Activated CD4-positive, alpha-beta T cell treated with anti-CD3 and anti-CD28 coated beads, Interleukin-2, amount 50 U/mL, for 16 hours (primary cell): ENCODE measurements at regions not wholly inside any gene's neighbourhood (a gene's known extent, or its start where the extent isn't known, plus 50 kb on each side); places are given as distances from the start of the nearest gene placed in this dataset.
"Not testable (repeated sequence)": the region's sequence is repeated elsewhere in the genome, so short reads cannot be mapped to it uniquely, and the experiment has no call there.

Experiments
- DNase-seq: peaks from one replicate; pipeline ENCODE4 v3.0.0-alpha.2; 2020

DNA sequence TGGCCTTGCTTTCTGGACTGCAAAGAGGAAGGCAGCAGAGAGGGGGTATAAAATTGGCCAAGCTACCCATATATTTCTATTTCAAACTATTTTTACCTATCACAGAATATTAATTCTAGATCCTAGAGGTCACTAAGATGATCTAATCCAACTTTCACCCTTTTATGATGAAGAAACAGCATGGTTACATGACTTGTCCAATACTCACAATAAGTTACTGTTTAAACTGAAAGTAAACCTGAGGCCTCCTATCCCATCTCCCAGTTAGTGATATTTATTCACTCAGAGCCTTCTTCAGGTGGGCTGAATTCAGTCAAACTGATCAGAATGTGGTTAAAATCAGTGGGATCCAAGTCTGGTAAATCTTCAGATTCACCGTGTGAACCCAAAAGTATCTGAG is 1345.1 kb downstream of the XPNPEP1 start:
- DNase-seq: no peak

DNA sequence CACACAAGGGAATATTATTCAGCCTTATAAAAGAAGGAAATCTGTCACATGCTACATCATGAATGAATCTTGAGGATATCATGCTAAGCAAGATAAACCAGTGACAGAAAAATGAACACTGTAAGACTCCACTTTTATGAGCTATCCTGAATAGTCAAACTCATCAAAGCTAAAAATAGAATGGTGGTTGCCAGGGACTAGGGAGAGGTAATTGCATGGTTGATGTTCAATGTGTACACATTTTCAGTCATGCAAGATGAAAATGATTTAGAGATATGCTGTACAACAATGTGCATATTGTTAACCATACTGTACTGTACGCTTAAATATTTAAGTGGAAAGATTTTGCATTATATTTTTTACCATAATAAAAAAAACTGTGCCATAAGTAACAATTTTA is 1349.1 kb downstream of the XPNPEP1 start:
- DNase-seq: no peak

DNA sequence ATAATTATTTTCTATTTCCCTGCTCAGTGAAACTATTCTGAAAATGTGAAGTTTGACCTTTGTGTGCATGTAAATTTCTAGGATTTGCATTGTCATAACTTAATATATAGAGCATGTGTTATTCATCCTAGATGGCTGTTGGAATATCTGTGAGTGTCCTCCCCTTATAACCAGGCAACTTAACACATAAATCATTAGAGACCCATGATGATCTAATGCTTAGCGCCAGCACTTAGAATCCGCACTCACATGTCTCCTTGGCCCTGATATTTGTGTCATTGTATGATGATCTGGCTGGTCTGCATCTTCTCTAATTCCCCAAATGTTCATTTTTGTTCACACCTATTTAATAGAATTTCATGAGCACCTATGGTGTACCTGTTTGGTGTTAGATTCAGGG is 1354.5 kb downstream of the XPNPEP1 start:
- no peak for DNase-seq

DNA sequence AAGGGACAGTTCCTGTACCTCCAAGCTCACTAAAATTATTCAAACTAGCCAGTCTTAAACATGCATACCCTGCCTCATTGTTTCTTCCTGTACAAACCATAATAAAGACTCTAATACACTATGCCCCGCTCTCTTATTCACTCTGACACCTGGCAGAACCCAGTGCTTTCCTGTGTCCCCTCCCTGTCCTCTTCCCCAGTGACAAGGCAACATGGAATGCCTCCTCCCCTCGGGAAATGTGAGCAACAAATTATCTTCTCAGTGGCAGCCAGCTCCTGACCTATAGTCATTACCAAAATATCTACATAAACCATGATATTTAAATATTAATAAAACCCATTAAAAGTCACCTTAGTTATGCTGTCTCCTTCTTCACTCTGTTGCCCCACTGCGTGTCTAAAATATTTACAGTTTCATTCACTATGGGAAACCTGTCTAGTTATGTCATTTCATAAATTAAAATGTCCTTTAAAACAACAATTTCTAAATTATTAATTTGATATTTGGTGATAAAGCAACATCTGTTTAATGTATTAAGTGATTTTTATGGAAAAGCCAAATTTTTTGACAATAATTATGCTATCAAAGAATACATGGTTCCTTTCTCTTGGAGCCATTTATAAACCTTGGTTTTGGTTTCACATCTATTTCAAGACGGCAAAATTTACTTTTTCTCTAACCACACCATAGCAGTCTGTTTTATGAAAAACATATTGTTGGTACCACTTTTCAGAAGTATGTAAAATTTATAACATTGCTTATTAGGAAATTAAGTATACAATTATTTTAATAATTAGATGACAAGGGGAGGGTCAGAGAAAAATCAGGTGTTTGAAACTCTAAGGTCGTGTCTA is 1355.2 kb downstream of the XPNPEP1 start:
- DNase-seq: no peak

DNA sequence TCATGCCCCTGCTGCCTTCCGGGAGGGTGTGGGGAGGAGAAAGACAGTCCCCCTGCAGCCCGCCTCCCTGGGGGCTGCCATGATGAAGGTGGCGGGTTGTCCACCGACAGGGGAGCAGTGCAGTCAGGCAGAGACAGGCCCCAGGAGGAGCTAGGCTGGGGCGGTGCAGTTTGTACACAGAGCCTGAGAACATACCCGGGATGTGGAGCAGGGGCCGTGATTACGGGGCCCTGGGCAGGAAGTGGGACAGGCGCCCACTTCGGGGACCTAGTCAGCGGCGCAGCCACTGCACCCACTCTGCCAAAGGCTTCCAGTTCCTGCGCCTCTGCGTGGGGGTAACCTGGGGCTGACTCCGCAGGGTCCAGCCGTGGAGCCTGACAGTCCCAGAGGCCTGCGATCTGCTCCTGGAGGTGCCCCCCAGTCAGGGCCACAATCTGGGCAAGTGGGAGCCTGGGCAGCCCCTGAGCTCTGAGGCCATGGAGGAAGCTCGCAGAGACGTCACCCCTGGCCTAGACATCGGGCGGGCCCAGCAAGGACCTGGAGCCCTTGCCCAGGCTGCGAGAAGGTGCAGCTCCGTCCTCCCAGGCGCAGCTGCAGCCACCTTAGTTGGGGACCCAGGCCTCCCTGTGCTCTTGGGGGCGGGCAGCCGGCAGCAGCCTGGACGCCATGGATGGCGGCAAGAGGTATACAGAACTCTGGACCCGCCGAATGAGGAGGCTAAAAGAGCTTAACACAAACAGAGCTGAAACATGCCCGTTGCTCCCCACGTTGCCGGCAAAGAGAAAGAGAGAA is 1356.8 kb downstream of the XPNPEP1 start:
- no peak for DNase-seq

- no peak for DNase-seq
Measured at GRCh38 chr10:108562105-108562504, 1361.2 kb downstream of the XPNPEP1 start.

GRCh38 chr10:108561649-108562048 is 1361.7 kb downstream of the XPNPEP1 start:
- no peak for DNase-seq

GRCh38 chr10:108560488-108560887 is 1362.8 kb downstream of the XPNPEP1 start:
- DNase-seq: no peak

DNA sequence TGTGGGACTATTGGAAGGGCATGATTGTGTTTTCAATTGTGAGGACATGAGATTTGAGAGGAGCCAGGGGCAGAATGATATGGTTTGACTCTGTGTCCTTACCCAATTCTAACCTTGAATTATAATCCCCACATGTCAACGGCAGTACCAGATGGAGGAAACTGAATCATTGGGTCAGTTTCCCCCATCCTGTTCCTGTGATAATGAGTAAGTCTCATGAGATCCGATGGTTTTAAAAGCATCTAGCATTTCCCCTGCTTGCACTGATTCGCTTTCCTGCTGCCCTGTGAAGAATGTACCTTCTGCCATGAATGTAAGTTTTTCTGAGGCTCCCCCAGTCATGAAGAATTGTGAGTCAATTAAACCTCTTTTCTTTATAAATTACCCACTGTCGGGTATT is 1367.1 kb downstream of the XPNPEP1 start:
- DNase-seq: no peak

DNA sequence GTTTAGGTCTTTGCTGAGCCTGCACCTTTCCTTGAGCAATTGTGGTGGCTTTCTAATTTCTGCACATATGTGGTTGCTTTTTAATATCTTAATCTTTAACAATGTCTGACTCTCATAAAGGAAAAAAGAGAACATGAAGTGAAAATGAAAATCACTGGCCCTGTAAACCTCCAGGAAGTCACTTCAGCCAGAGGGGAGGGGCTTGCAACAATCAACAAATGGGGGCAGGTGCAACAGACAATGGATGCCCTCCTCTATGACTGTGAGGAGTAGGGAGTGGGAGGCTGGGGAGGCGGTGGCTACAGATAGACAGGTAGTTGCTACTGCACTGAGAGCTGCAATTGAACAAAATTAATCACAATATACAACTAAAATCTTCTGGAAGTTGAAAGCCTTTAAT is 1377.4 kb downstream of the XPNPEP1 start:
- no peak for DNase-seq

DNA sequence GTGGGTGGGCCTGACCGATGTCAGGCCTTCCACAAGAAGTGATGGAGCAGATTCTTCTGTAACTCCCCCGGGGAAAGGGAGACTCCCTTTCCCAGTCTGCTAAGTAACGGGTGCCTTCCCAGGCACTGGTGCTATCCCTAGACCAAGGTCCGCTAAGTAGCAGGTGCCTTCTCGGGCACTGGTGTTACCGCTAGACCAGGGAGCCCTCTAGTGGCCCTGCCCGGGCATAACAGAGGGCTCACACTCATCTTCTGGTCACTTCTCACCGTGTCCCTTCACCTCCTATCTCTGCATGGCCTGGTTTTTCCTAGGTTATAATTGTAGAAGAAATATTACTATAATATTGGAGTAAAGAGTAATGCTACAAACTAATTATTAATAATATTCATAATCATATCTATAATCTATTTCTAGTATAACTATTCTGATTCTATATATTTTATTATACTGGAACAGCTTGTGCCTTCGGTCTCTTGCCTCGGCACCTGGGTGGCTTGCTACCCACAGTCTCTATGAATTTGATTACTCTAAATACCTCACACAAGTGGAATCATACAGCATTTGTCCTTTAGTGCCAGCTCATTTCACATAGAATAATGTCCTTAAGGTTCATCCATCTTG is 1378.7 kb downstream of the XPNPEP1 start:
- peak; percentile 53 for DNase-seq

DNA sequence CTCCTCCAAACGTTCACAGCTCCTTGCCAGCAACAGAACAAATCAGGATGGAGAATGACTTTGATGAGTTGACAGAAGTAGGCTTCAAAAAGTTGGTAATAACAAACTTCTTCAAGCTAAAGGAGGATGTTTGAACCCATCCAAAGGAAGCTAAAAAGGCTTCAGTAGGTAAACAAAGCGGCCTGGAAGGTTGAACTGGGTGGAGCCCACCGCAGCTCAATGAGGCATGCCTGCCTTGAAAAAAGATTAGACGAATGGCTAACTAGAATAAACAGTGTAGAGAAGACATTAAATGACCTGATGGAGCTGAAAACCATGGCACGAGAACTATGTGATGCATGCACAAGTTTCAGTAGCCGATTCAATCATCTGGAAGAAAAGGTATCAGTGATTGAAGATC is 1369.0 kb upstream of the SORCS1 start:
- DNase-seq: not testable (repeated sequence)

DNA sequence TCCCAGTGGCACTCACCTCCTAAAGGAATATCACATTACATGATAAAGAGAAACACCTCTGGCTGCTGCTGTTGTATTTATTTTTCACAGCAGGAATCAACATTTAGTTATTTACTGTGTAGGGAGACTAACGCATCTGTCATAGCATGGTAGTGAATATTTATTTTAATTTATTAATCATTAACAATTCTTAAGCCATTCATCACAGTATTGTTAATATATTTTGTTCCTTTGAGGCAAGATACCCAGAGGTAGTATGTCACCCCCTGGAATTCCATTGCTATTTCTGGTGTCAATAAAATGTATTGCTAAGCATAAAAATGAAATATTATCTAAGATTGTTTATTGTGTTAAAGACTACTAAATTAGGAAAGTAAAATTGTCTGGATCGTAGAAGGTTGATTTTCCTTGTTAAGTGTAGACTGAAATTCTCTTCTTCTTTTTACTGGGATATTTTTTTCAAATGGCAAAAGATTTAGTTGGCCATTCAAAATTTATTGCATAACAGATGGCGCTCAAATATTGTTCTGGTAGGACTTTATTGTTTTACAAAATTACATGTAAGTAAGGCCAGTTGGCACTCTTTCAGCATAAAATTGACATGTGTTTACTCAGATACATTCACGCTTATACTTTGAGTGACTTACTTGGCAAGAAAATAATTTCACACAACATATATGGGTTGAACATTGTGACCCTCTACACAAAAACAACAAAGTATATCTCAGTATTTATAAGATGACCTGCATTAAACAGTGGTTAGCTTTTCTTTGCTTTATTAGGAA is 1358.7 kb upstream of the SORCS1 start:
- no peak for DNase-seq

GRCh38 chr10:108521827-108522492 is 1357.5 kb upstream of the SORCS1 start:
- DNase-seq: no peak

DNA sequence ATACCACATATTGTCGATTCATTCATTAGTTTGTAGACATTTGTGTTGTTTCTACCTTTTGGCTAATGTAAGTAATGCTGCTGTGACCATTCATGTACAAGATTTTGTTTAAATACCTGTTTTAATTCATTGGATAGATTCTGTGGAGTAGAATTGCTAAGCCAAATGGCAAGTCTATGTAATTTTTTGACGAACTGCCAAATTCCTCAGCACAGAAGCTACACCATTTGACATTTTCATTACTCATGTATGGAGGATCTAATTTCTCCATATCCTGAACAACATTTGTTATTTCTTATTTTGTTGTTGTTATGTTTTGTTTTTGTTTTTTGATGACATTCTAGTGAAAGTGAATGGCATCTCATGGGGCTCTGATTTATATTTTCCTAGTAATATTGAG is 1351.3 kb upstream of the SORCS1 start:
- DNase-seq: no peak

DNA sequence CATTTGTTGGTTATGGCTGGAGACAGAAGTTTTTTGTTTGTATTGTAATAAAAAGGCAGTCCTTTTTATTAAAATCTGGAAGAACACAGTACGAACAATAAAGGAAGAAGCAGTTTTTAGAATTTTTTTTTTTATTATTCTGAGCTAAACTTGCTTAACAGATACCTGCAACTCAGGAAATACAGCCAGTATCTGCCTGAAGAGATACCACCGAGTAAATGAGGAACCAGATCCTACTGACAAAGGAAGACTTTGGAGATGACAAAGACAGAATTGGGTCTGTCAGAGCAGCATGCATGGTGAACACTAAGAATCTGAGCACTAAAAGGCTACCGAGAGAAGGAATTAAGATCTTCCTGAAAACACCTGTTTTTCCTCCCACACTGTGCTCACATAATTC is 1335.9 kb upstream of the SORCS1 start:
- DNase-seq: no peak

GRCh38 chr10:108496106-108496505 is 1331.6 kb upstream of the SORCS1 start:
- no peak for DNase-seq

- no peak for DNase-seq
Measured at GRCh38 chr10:108490944-108491343, 1326.4 kb upstream of the SORCS1 start.

DNA sequence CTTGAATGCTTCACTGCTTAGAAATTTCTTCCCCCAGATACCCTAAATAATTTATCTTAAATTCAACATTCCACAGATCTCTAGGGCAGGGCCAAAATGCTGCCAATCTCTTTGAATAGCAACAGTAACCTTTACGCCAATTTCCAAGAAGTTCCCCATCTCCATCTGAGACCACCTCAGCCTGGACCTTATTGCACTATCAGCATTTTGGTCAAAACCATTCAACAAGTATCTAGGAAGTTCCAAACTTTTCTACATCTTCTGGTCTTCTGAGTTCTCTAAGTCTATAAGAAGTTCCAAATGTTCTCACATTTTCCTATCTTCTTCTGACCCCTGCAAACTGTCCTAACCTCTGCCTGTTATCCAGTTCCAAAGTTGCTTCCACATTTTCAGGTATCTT is 1306.9 kb upstream of the SORCS1 start:
- no peak for DNase-seq

GRCh38 chr10:108469940-108470339 is 1305.4 kb upstream of the SORCS1 start:
- no peak for DNase-seq

- DNase-seq: no peak
Measured at GRCh38 chr10:108465871-108466641, 1301.5 kb upstream of the SORCS1 start.

- DNase-seq: no peak
Measured at GRCh38 chr10:108462005-108462404, 1297.5 kb upstream of the SORCS1 start.
